ENCODE measurements at regions not wholly inside any gene's neighbourhood (a gene's known extent, or its start where the extent isn't known, plus 50 kb on each side); places are given as distances from the start of the nearest gene placed in this dataset.
"Not testable (repeated sequence)": the region's sequence is repeated elsewhere in the genome, so short reads cannot be mapped to it uniquely, and the experiment has no call there.

GRCh38 chr2:208945719-208946256, 478.1 kb upstream of the MAP2 start:
- no peak for DNase-seq

GRCh38 chr2:208948073-208948472, 475.8 kb upstream of the MAP2 start:
- DNase-seq = no peak

GRCh38 chr2:208970070-208970469, 453.8 kb upstream of the MAP2 start:
- no peak for DNase-seq

- no peak for DNase-seq
These were observed 446.3 kb upstream of the MAP2 start for GRCh38 chr2:208977582-208977981.

- DNase-seq = peak; percentile 73
These were observed 444.9 kb upstream of the MAP2 start for GRCh38 chr2:208978946-208979345.

GRCh38 chr2:208980321-208980720, 443.5 kb upstream of the MAP2 start:
- DNase-seq = no peak

GRCh38 chr2:208982831-208983230, 441.0 kb upstream of the MAP2 start:
- no peak for DNase-seq

GRCh38 chr2:208983486-208983885, 440.4 kb upstream of the MAP2 start:
- DNase-seq = peak; percentile 1

GRCh38 chr2:208984376-208985090, 439.3 kb upstream of the MAP2 start:
- peak; percentile 65 for DNase-seq

GRCh38 chr2:208985644-208986043, 438.2 kb upstream of the MAP2 start:
- no peak for DNase-seq

GRCh38 chr2:208990716-208991115, 433.1 kb upstream of the MAP2 start:
- DNase-seq = no peak

- no peak for DNase-seq
These were observed 423.9 kb upstream of the MAP2 start for GRCh38 chr2:208999911-209000310.

GRCh38 chr2:209002054-209002453, 421.8 kb upstream of the MAP2 start:
- no peak for DNase-seq

- DNase-seq = no peak
These were observed 418.5 kb upstream of the MAP2 start for GRCh38 chr2:209005371-209005770.

- DNase-seq = no peak
These were observed 415.1 kb upstream of the MAP2 start for GRCh38 chr2:209008636-209009287.

- not testable (repeated sequence) for DNase-seq
These were observed 405.2 kb upstream of the MAP2 start for GRCh38 chr2:209018633-209019032.

- no peak for DNase-seq
These were observed 394.6 kb upstream of the MAP2 start for GRCh38 chr2:209029249-209029648.

GRCh38 chr2:209044307-209044706, 379.5 kb upstream of the MAP2 start:
- DNase-seq = no peak

- DNase-seq = no peak
These were observed 377.7 kb upstream of the MAP2 start for GRCh38 chr2:209046163-209046562.

GRCh38 chr2:209049608-209050007, 374.2 kb upstream of the MAP2 start:
- no peak for DNase-seq

GRCh38 chr2:209062210-209062609, 361.6 kb upstream of the MAP2 start:
- no peak for DNase-seq

- DNase-seq = no peak
These were observed 353.6 kb upstream of the MAP2 start for GRCh38 chr2:209070262-209070661.

GRCh38 chr2:209073151-209073550, 350.7 kb upstream of the MAP2 start:
- no peak for DNase-seq

- DNase-seq = no peak
These were observed 349.1 kb upstream of the MAP2 start for GRCh38 chr2:209074711-209075110.

- no peak for DNase-seq
These were observed 347.7 kb upstream of the MAP2 start for GRCh38 chr2:209076151-209076550.

Data from fibroblast of skin of right biceps (primary cell).